KMS-11 (cell line): ENCODE measurements at regions not wholly inside any gene's neighbourhood (a gene's known extent, or its start where the extent isn't known, plus 50 kb on each side); places are given as distances from the start of the nearest gene placed in this dataset.
"Not testable (repeated sequence)": the region's sequence is repeated elsewhere in the genome, so short reads cannot be mapped to it uniquely, and the experiment has no call there.

Source experiments
- H2AFZ ChIP-seq: fragments of 200-600 bp; sonication (generic); 2 replicates; pipeline ENCODE4 v1.6.1; 2016; ENCODE audit warnings: antibody characterized with exemption, mixed run types, low read depth
- H3K27ac ChIP-seq: fragments of 200-600 bp; sonication (generic); 2 replicates; pipeline ENCODE4 v1.6.1; 2016; ENCODE audit warnings: mild to moderate bottlenecking, mixed run types
- H3K27me3 ChIP-seq: fragments of 200-600 bp; sonication (generic); 2 replicates; pipeline ENCODE4 v1.6.1; 2017; ENCODE audit warnings: mild to moderate bottlenecking, low read depth, mixed run types, moderate library complexity; ENCODE audit not compliant: insufficient read depth
- H3K36me3 ChIP-seq: fragments of 200-600 bp; sonication (generic); 2 replicates; pipeline ENCODE4 v1.6.1; 2017; ENCODE audit warnings: mild to moderate bottlenecking, mixed run types; ENCODE audit not compliant: insufficient read depth
- H3K4me1 ChIP-seq: fragments of 200-600 bp; sonication (generic); 2 replicates; pipeline ENCODE4 v1.6.1; 2016; ENCODE audit warnings: mild to moderate bottlenecking, low read depth, mixed run types; ENCODE audit not compliant: poor library complexity, severe bottlenecking
- H3K4me2 ChIP-seq: fragments of 200-600 bp; sonication (generic); 2 replicates; pipeline ENCODE4 v1.7.0; 2016; ENCODE audit warnings: mild to moderate bottlenecking, mixed run types
- H3K4me3 ChIP-seq: fragments of 200-600 bp; sonication (generic); IDR thresholded peaks from 2 replicates; pipeline ENCODE4 v1.6.1; 2017; ENCODE audit warnings: low read depth, low read length, mixed read lengths; ENCODE audit not compliant: insufficient read depth
- H3K79me2 ChIP-seq: fragments of 200-600 bp; sonication (generic); 2 replicates; pipeline ENCODE4 v1.6.1; 2016; ENCODE audit warnings: low read depth, mixed run types; ENCODE audit not compliant: insufficient read depth
- H3K9ac ChIP-seq: fragments of 200-600 bp; sonication (generic); 2 replicates; pipeline ENCODE4 v1.6.1; 2016; ENCODE audit warnings: mild to moderate bottlenecking, mixed run types
- H4K20me1 ChIP-seq: fragments of 200-600 bp; sonication (generic); 2 replicates; pipeline ENCODE4 v1.6.1; 2016; ENCODE audit warnings: mild to moderate bottlenecking, mixed run types; ENCODE audit not compliant: insufficient read depth
- CTCF ChIP-seq: fragments of 200-600 bp; sonication (generic); conservative IDR thresholded peaks from 2 replicates; pipeline ENCODE4 v1.6.1; 2017; ENCODE audit warnings: low read depth, mild to moderate bottlenecking, antibody characterized with exemption, low read length, moderate library complexity, mixed read lengths

DNA sequence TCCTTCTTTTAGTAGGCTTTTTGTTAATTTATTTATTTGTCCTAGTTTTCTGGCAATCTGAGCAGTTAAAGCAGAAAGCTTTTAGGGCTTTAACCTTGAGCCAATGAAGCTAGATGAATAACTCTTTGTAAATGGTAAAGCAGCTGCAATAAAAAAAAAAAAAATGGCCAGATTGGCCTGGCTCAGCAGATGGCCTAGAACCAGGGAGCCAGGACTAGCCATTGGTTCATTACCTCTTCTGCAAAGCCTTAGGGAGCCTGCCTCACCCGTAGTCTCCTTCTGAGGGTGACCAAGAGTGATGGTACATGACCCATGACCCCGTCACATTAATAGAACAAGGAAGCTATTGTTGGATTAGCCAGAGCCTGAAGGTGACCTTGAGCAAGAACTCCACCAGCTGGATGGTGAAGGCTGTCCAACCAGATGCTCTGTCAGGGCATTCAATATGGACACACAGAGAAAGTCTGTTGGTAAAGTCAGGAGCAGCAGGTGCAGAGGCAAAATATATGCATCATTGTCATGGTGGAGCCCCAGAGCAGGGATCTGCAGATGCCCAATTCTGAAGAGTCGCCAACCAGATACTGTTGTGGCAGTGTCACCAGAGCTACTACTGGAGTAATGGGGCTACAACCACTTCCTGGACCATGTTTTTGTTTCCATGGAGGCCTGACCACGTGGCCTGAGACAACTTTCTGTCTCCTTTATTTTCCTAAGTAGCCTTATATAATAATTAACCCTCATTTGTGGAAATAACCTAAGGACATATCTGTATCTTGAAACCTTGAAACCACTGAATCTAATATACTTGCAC is 100.7 kb downstream of the MTX3 start:
- H4K20me1 ChIP-seq = no peaks in the 10 kb centered on the region
- H3K27ac ChIP-seq = no peak overlapping the region
- H3K27me3 ChIP-seq = no peaks in the 10 kb centered on the region
- no peaks in the 10 kb centered on the region for H3K36me3 ChIP-seq
- H3K4me1 ChIP-seq = no peaks in the 10 kb centered on the region
- no peaks in the 10 kb centered on the region for H3K79me2 ChIP-seq
- no peak overlapping the region for H3K9ac ChIP-seq
- H3K4me2 ChIP-seq = no peak overlapping the region
- H2AFZ ChIP-seq = no peak overlapping the region
- TF ChIP-seq CTCF = no peak
- no peak overlapping the region for H3K4me3 ChIP-seq

- Histone ChIP-seq H2AFZ (no peak overlapping the region), H3K36me3 (no peaks in the 10 kb centered on the region), H4K20me1 (no peaks in the 10 kb centered on the region), H3K4me2 (no peak overlapping the region), H3K27me3 (no peaks in the 10 kb centered on the region), H3K9ac (no peak overlapping the region), H3K79me2 (no peaks in the 10 kb centered on the region), H3K4me1 (no peaks in the 10 kb centered on the region), H3K4me3 (no peak overlapping the region), H3K27ac (no peak overlapping the region)
- TF ChIP-seq CTCF = no peak
Observed at GRCh38 chr5:79888643-79889042, 102.4 kb downstream of the MTX3 start.

DNA sequence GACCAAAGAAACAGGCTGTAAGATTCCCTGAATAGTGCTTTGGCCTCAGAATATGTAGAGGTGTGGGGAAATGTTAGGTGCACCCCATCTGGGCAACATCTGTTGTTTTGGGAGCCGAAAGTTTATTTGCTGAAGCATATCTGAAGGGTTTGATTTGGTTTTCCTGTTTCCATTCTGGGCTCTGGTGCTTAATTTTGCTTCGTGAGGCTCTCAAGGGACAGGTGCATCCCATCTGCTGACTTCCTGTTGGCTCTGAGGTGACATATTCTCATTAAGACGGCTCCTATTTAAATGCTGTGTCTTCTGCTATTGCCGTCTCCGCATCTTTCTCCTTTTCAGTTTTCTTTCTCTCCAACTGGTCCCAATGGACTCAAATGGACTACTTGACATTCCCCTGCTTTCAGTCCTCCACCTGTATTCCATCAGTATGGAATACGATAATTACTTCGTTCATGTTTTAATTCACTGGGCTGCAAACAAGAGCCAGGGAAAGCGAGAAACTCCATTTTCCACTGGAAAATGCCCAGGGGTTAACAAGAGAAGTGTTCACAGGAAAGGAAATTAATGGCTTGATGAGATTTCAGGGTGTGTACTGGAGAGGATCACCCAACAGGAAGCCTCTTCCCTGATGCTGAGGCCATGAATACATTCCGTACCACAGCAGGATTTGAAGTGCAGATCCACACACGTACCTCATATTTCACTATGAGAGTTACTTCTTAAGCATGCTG is 104.0 kb downstream of the MTX3 start:
- Histone ChIP-seq H3K4me2 (no peak overlapping the region), H3K4me1 (no peaks in the 10 kb centered on the region), H3K4me3 (no peak overlapping the region), H3K79me2 (no peaks in the 10 kb centered on the region), H3K27me3 (no peaks in the 10 kb centered on the region), H2AFZ (no peak overlapping the region), H3K9ac (no peak overlapping the region), H3K36me3 (no peaks in the 10 kb centered on the region), H4K20me1 (no peaks in the 10 kb centered on the region), H3K27ac (no peak overlapping the region)
- no peak for TF ChIP-seq CTCF

DNA sequence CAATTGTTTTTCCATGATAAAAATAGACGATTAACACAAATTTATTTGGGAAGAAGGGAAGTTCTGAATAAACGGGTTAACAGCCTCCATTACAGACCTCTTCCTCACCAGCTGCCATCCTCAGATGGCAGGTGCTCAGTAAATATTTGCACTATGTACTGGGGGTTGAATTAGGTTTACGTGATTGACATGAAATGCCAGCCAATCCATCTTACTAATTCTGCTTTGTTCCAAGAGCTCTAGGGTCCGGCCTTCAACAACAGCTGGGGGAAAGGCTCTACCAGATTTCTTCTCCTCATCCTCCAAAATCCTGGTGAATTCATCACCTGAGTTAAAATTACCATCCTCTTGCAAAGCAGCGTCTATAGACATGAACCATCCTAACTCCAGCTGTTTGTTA is 104.6 kb downstream of the MTX3 start:
- Histone ChIP-seq H3K4me1 (no peaks in the 10 kb centered on the region), H3K79me2 (no peaks in the 10 kb centered on the region), H3K4me3 (no peak overlapping the region), H3K9ac (no peak overlapping the region), H3K4me2 (no peak overlapping the region), H2AFZ (no peak overlapping the region), H3K36me3 (no peaks in the 10 kb centered on the region), H3K27me3 (no peaks in the 10 kb centered on the region), H3K27ac (no peak overlapping the region), H4K20me1 (no peaks in the 10 kb centered on the region)
- no peak for TF ChIP-seq CTCF

DNA sequence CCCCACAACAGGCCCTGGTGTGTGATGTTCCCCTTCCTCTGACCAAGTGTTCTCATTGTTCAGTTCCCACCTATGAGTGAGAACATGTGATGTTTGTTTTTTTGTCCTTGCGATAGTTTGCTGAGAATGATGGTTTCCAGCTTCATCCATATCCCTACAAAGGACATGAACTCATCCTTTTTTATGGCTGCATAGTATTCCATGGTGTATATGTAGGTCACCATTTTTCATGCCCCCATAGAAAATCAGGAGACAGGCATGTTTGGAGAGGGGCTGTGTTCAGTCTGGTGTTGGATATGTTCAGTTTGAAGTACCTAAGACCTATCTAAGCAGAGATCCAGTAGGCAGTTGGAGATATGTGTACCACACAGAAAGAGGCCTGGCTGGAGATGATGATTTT is 111.2 kb downstream of the MTX3 start:
- not testable (repeated sequence) for H4K20me1 ChIP-seq, H3K27me3 ChIP-seq, H3K9ac ChIP-seq, H3K36me3 ChIP-seq, H3K79me2 ChIP-seq, H3K27ac ChIP-seq, H2AFZ ChIP-seq, H3K4me2 ChIP-seq, H3K4me3 ChIP-seq, H3K4me1 ChIP-seq
